Activated T-cell treated with anti-CD3 and anti-CD28 coated beads, Interleukin-2, amount 50 U/mL, for 4 hours (primary cell): ENCODE measurements at regions not wholly inside any gene's neighbourhood (a gene's known extent, or its start where the extent isn't known, plus 50 kb on each side); places are given as distances from the start of the nearest gene placed in this dataset.
"Not testable (repeated sequence)": the region's sequence is repeated elsewhere in the genome, so short reads cannot be mapped to it uniquely, and the experiment has no call there.

Experiments used
- ATAC-seq, 2 donors: fragments of 200-7000 bp; cut with Tn5 transposase; one replicate each; pipeline ENCODE4 v1.10.0; 2021
- DNase-seq: peaks from one replicate; pipeline ENCODE4 v3.0.0-alpha.2; 2020
- H3K27me3 Mint-ChIP-seq: one replicate; pipeline ENCODE4 v1.8.0; 2021; ENCODE audit warnings: low read depth, mixed read lengths
- H3K36me3 Mint-ChIP-seq: one replicate; pipeline ENCODE4 v1.8.0; 2022; ENCODE audit warnings: mixed read lengths; ENCODE audit not compliant: insufficient read depth
- H3K4me1 Mint-ChIP-seq: one replicate; pipeline ENCODE4 v1.8.0; 2021; ENCODE audit warnings: low read depth, mixed read lengths
- H3K4me3 Mint-ChIP-seq: one replicate; pipeline ENCODE4 v1.8.0; 2021; ENCODE audit warnings: mild to moderate bottlenecking, moderate library complexity, mixed read lengths
- H3K9me3 Mint-ChIP-seq: one replicate; pipeline ENCODE4 v1.8.0; 2021; ENCODE audit warnings: mixed read lengths

DNA sequence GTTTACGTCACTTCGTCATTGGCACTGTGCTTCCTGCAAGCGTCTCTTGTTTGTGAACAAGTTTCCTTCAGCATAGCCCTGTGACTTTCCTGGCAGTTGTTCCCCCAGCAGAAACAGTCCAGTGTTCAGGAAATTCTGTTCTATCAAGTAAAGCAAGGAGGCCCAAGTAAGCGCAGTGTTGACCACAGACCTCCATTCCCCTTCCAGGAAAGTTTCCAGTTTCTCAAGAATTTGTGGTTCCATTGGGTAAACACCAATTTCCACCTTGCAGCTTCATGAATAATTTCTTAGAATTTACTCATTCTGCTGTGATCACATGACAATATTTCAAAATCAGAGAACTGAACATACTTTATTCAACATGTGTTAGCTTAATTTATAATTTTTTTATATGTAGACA is 88.5 kb upstream of the ETV3 start:
- Mint-ChIP-seq H3K4me1 (no peaks in the 10 kb centered on the region), H3K36me3 (no peaks in the 10 kb centered on the region), H3K4me3 (no peak overlapping the region), H3K27me3 (peaks cover 34% of the 10 kb centered on the region), H3K9me3 (no peaks in the 10 kb centered on the region)
- no peak for ATAC-seq
- DNase-seq = no peak

DNA sequence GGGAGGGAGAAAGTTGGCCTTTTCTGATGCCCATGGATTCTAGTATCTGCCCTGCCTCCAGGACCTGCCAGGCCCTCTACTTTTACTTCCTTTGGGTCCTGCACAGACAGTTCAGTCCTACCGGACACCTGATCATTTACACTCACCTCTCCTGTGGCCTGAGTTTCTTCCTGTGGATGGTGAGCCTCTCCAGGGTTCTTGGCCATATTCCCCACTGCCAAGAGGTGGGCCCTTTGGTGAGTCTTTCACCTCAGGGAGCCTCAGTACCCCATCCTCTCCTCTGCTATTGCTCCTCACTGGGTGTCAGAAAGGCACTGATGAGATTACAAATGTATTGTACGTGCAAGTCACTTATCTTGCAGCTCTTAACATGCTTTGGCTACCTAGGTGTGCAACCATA is 81.4 kb upstream of the ETV3 start:
- DNase-seq (no peak), ATAC-seq (no peak)
- H3K36me3 Mint-ChIP-seq = no peaks in the 10 kb centered on the region
- no peak overlapping the region for H3K4me3 Mint-ChIP-seq
- H3K27me3 Mint-ChIP-seq = peaks cover 51% of the 10 kb centered on the region
- no peaks in the 10 kb centered on the region for H3K4me1 Mint-ChIP-seq
- H3K9me3 Mint-ChIP-seq = peaks cover 7% of the 10 kb centered on the region

GRCh38 chr1:157219182-157219581 is 81.0 kb upstream of the ETV3 start:
- peaks cover 11% of the 10 kb centered on the region for H3K9me3 Mint-ChIP-seq
- no peaks in the 10 kb centered on the region for H3K36me3 Mint-ChIP-seq
- peaks cover 49% of the 10 kb centered on the region for H3K27me3 Mint-ChIP-seq
- H3K4me1 Mint-ChIP-seq = no peaks in the 10 kb centered on the region
- DNase-seq (no peak), ATAC-seq (no peak)
- no peak overlapping the region for H3K4me3 Mint-ChIP-seq

DNA sequence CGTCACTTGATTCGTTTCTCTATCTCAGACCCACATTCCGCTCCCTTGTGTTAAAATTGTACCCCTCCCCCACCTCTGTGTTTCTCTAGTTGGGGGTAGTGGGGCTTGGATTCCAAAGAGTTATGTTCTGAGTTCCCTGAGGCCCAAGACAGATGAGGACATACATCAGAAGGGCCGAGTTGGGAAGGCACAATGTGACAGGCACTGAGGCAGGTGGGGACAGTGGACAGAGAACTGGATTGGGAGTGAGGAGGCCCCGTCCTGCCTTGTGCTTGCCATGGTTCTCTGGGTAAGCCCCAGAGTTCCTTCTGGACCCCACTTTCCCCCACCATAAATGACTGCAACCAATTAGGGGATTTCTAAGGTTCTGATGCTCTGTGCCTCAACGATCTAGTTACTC is 80.5 kb upstream of the ETV3 start:
- Mint-ChIP-seq H3K27me3 (peaks cover 47% of the 10 kb centered on the region), H3K4me1 (no peaks in the 10 kb centered on the region), H3K4me3 (no peak overlapping the region), H3K36me3 (no peaks in the 10 kb centered on the region), H3K9me3 (peaks cover 15% of the 10 kb centered on the region)
- no peak for ATAC-seq
- DNase-seq = no peak

DNA sequence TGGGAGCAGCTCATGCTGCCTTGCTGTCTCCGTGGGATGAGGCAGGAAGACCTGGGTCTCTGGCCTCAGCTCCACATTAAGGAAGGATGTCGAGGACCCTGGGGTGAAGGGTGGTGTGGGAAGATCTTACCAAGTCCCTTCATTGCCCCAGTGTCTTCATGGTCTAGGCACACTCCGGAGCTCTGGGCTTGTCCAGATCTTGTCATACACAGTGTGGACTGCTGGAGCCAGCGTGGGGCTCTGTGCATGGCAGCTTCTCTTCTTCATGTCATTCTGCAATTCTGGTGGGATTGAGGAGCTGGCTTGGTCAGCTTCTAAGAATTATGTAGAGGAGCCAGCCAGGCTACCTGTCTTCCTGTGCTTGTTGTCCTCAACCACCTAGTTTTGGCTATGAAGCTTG is 79.3 kb upstream of the ETV3 start:
- Mint-ChIP-seq H3K4me1 (no peaks in the 10 kb centered on the region), H3K27me3 (peaks cover 45% of the 10 kb centered on the region), H3K9me3 (peaks cover 26% of the 10 kb centered on the region), H3K36me3 (no peaks in the 10 kb centered on the region), H3K4me3 (no peak overlapping the region)
- no peak for ATAC-seq
- no peak for DNase-seq

GRCh38 chr1:157213836-157214235 is 75.6 kb upstream of the ETV3 start:
- H3K4me3 Mint-ChIP-seq = no peak overlapping the region
- H3K4me1 Mint-ChIP-seq = no peaks in the 10 kb centered on the region
- H3K27me3 Mint-ChIP-seq = peaks cover 39% of the 10 kb centered on the region
- no peaks in the 10 kb centered on the region for H3K36me3 Mint-ChIP-seq
- peaks cover 26% of the 10 kb centered on the region for H3K9me3 Mint-ChIP-seq
- no peak for ATAC-seq
- no peak for DNase-seq

DNA sequence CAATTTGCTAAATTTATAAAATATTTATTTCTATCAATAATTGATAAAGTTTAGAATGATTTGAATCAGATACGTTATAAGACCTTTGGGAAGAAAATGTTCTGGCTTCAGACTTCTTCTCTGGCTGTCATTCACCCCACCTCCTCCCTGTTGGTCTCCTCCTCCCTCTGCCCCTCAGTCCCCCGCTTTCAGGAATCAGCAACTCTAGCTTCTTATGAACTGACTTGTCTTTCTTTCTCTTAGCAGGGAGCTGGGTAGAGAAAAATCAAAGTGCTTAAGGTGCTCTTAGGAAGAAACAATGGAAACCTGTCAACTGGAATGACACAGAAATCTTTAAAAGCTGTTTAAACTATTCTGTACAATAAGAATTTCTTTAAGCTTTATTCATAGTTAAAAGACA is 71.3 kb upstream of the ETV3 start:
- Mint-ChIP-seq H3K36me3 (no peaks in the 10 kb centered on the region), H3K4me1 (no peaks in the 10 kb centered on the region), H3K4me3 (no peak overlapping the region), H3K9me3 (peaks cover 18% of the 10 kb centered on the region), H3K27me3 (peaks cover 26% of the 10 kb centered on the region)
- no peak for ATAC-seq
- no peak for DNase-seq

DNA sequence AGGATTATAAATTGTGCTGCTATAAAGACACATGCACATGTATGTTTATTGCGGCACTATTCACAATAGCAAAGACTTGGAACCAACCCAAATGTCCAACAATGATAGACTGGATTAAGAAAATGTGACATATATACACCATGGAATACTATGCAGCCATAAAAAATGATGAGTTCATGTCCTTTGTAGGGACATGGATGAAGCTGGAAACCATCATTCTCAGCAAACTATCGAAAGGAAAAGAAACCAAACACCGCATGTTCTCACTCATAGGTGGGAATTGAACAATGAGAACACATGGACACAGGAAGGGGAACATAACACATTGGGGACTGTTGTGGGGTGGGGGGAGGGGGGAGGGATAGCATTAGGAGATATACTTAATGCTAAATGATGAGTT is 67.8 kb upstream of the ETV3 start:
- H3K36me3 Mint-ChIP-seq, ATAC-seq, DNase-seq, H3K4me1 Mint-ChIP-seq, H3K4me3 Mint-ChIP-seq, H3K9me3 Mint-ChIP-seq: not testable (repeated sequence)
- H3K27me3 Mint-ChIP-seq = peaks cover 21% of the 10 kb centered on the region

DNA sequence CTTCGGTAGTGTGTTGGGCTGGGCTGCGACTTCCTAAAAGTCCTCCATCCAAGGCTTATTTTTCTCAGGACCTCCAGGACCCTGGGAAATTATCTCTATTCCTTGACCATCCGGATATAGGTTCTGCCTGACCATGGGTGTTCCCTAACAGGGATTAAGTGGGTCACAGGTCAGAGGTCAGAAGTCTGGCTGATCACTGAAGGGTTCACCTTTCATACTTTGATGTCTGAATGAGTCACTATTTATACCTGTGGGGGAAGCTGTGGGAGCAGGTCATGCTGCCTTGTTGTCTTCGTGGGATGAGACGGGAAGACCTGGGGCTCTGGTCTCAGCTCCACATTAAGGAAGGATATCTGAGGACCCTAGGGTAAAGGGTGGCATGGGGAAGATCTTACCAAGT is 65.0 kb upstream of the ETV3 start:
- peaks cover 15% of the 10 kb centered on the region for H3K27me3 Mint-ChIP-seq
- H3K4me1 Mint-ChIP-seq = no peaks in the 10 kb centered on the region
- ATAC-seq (no peak), DNase-seq (no peak)
- H3K4me3 Mint-ChIP-seq = no peak overlapping the region
- H3K9me3 Mint-ChIP-seq = no peaks in the 10 kb centered on the region
- no peaks in the 10 kb centered on the region for H3K36me3 Mint-ChIP-seq

DNA sequence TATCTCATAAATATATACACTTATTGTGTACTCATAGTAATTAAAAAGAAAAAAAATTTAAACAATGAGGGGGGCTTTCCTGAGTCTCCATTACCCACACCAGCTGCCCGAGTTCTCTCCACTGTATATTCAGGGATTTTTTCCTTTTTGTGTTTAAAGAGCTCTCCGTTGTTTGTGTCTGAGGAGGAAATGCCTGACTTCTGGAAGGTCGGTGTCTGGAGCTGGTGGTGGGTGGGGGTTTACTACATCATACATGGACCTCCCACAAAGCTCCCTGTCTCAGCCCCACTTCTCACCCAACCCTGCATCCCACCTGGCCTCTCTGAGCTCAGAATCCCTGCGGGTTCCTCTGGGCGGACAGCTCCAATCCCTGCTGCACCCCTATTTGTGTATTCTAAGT is 64.1 kb upstream of the ETV3 start:
- no peaks in the 10 kb centered on the region for H3K4me1 Mint-ChIP-seq
- H3K27me3 Mint-ChIP-seq = peaks cover 15% of the 10 kb centered on the region
- H3K36me3 Mint-ChIP-seq = no peaks in the 10 kb centered on the region
- ATAC-seq = no peak
- H3K4me3 Mint-ChIP-seq = no peak overlapping the region
- no peak for DNase-seq
- no peaks in the 10 kb centered on the region for H3K9me3 Mint-ChIP-seq

- Mint-ChIP-seq H3K4me1 (no peaks in the 10 kb centered on the region), H3K4me3 (no peak overlapping the region), H3K9me3 (no peaks in the 10 kb centered on the region), H3K27me3 (peaks cover 13% of the 10 kb centered on the region), H3K36me3 (no peaks in the 10 kb centered on the region)
- ATAC-seq (no peak), DNase-seq (no peak)
Measured at GRCh38 chr1:157201767-157202166, 63.6 kb upstream of the ETV3 start.

GRCh38 chr1:157200451-157200850 is 62.3 kb upstream of the ETV3 start:
- Mint-ChIP-seq H3K9me3 (no peaks in the 10 kb centered on the region), H3K4me1 (no peaks in the 10 kb centered on the region), H3K27me3 (peaks cover 25% of the 10 kb centered on the region), H3K4me3 (no peak overlapping the region), H3K36me3 (no peaks in the 10 kb centered on the region)
- DNase-seq (no peak), ATAC-seq (no peak)

- H3K36me3 Mint-ChIP-seq = no peaks in the 10 kb centered on the region
- no peak for DNase-seq
- no peaks in the 10 kb centered on the region for H3K9me3 Mint-ChIP-seq
- H3K4me1 Mint-ChIP-seq = peaks cover 2% of the 10 kb centered on the region
- no peak overlapping the region for H3K4me3 Mint-ChIP-seq
- ATAC-seq = no peak
- H3K27me3 Mint-ChIP-seq = peaks cover 26% of the 10 kb centered on the region
Measured at GRCh38 chr1:157199421-157199755, 61.2 kb upstream of the ETV3 start.

DNA sequence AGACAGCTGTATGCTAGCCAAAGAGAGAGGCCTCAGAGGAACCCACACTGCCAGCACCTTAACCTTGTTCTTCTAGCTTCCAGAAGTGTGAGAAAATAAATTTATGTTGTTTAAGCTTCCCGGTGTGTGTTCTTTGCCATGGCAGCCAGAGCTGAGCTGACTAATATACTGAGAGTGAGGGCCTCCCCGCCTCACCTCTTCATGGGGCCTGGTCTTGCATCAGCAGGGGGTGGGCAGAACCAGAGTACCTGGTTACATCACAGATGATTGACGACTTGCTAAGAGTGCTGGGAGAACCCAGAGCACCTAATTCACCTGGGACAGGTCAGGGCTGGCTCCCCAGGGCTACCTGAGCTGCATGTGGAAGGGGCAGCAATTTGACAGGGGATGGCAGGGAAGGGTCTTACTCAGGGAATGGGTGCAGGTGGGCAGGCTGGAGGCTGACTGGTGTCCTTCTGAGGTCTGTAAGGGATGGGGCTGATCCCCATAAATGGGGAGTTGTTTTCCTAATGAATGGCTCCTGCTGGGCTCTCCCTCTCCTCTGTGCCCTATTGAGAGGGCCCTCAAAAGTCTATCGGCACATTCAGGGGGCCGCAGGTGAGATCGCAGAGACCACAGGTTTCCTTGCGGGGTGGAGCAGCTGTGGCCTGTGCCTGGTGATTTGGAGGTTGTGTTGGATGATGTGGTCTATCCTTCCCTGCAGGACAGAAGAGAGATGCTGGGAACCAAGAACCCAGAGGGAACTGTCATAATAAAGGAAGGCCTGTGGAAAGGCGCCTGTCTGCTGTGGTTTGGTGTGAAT is 60.6 kb upstream of the ETV3 start:
- Mint-ChIP-seq H3K4me1 (peaks cover 3% of the 10 kb centered on the region), H3K9me3 (no peaks in the 10 kb centered on the region), H3K27me3 (peaks cover 31% of the 10 kb centered on the region), H3K4me3 (no peak overlapping the region), H3K36me3 (no peaks in the 10 kb centered on the region)
- DNase-seq (no peak), ATAC-seq (no peak)

DNA sequence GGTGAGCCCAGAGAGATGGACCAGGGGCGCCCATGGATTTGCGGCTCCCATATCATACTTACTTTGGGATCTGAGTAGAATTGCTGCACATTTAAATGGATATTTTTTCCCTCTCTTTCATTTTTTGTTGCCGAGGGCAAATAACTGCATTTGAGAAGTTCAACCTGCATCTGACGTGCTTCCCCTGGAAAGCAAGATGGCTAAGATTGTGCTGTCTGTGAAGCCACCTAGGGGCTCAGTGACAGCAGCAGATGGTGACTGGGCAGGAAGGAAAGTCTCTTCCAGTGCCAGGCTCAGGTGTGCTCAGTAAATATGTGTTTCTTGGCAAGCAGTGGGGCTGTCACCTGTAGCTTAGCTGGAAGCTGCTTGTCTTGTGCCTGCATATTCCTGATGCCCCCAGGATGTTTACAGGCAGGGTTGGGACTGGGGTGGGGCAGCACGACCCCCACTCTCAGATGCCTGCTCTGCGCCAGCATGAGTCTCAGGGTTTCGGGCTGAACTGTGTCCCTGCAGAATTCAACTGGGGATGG is 59.8 kb upstream of the ETV3 start:
- no peaks in the 10 kb centered on the region for H3K36me3 Mint-ChIP-seq
- H3K4me1 Mint-ChIP-seq = peaks cover 5% of the 10 kb centered on the region
- H3K9me3 Mint-ChIP-seq = no peaks in the 10 kb centered on the region
- H3K4me3 Mint-ChIP-seq = no peak overlapping the region
- peaks cover 29% of the 10 kb centered on the region for H3K27me3 Mint-ChIP-seq
- no peak for ATAC-seq
- no peak for DNase-seq
